ENCODE measurements at regions not wholly inside any gene's neighbourhood (a gene's known extent, or its start where the extent isn't known, plus 50 kb on each side); places are given as distances from the start of the nearest gene placed in this dataset.

DNA sequence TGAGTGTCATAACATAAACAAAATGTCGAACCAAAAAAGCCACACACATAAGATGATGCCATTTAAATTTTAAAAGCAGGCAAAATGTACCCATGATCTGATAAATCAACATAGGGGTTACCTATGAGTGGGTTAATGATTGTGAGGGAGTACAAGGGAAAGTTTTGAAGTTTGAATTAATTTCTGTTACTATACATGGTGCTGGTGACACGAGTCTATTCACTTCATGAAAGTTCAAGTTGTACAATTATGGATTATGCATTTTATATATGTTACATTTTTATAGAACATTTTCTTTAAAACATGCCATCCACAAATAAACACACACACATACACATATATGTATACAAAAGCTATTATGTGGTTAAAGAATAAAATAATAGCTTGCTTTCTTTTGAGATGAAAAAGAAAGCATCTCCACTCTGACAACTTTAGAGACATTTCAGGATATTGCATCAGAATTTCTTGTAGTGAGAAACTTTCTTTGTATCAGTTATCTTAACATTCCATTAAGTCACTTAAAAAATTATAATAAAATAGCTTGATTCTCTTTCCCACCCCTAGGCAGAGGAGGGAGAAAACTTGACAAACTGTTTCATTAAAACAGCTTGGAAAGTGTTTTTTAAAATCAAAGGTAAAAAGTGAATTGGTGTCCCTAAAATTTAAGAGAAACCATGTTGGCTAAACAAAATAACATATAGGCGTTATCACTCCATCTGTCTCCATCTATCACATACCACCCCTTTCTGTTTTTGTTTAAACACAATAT is 891.8 kb upstream of the NDST4 start:
- TF ChIP-seq, protein P1, sequence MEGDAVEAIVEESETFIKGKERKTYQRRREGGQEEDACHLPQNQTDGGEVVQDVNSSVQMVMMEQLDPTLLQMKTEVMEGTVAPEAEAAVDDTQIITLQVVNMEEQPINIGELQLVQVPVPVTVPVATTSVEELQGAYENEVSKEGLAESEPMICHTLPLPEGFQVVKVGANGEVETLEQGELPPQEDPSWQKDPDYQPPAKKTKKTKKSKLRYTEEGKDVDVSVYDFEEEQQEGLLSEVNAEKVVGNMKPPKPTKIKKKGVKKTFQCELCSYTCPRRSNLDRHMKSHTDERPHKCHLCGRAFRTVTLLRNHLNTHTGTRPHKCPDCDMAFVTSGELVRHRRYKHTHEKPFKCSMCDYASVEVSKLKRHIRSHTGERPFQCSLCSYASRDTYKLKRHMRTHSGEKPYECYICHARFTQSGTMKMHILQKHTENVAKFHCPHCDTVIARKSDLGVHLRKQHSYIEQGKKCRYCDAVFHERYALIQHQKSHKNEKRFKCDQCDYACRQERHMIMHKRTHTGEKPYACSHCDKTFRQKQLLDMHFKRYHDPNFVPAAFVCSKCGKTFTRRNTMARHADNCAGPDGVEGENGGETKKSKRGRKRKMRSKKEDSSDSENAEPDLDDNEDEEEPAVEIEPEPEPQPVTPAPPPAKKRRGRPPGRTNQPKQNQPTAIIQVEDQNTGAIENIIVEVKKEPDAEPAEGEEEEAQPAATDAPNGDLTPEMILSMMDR (IDR thresholded peaks at IDR 0.05): no peak
- TF ChIP-seq POLR2A (IDR thresholded peaks at IDR 0.05): no peak

All from lower leg skin (tissue), 3 donors.